Left lung (tissue), 4 donors: ENCODE measurements at regions not wholly inside any gene's neighbourhood (a gene's known extent, or its start where the extent isn't known, plus 50 kb on each side); places are given as distances from the start of the nearest gene placed in this dataset.

Source experiments
- ATAC-seq: fragments of 200-7000 bp; cut with Tn5 transposase; one replicate; pipeline ENCODE4 v1.9.1; 2020; ENCODE audit warnings: moderate library complexity
- DNase-seq, 4 donors: peaks; one replicate each; pipeline ENCODE4 v3.0.0-alpha.2; 2013 to 2020
- H3K27ac ChIP-seq, 2 donors: fragments of 200-600 bp; sonication (generic) in 1 of 2; one replicate each; pipeline versions ENCODE4 v1.5.0 to v1.8.0; 2020 to 2021
- H3K27me3 ChIP-seq, 2 donors: fragments of 200-600 bp; sonication (generic) in 1 of 2; one replicate each; pipeline versions ENCODE4 v1.5.0 to v1.8.0; 2020 to 2021
- H3K36me3 ChIP-seq, 2 donors: fragments of 200-600 bp; sonication (generic) in 1 of 2; one replicate each; pipeline versions ENCODE4 v1.5.0 to v1.8.0; 2020 to 2021
- H3K4me1 ChIP-seq, 2 donors: fragments of 200-600 bp; one replicate each; pipeline ENCODE4 v1.8.0; 2021
- H3K4me3 ChIP-seq, 2 donors: fragments of 200-600 bp; sonication (generic) in 1 of 2; one replicate each; pipeline versions ENCODE4 v1.5.0 to v1.8.0; 2020 to 2021; ENCODE audit warnings: mild to moderate bottlenecking in 1 of 2
- H3K9me3 ChIP-seq, 2 donors: fragments of 200-600 bp; sonication (generic) in 1 of 2; one replicate each; pipeline versions ENCODE4 v1.5.0 to v1.8.0; 2020 to 2021
- intact Hi-C, 2 donors: fragments of 100-400 bp; cut with DNase I; formaldehyde crosslinking; loops; one replicate each; pipeline versions ENCODE4 v1.11.2 to v1.14.2; 2022
- TF ChIP-seq, protein P1 (sequence below), 2 donors: fragments of 200-600 bp; sonication (generic) in 1 of 2; IDR thresholded peaks; one replicate each; pipeline versions ENCODE4 v1.5.0 to v1.8.0; 2021; ENCODE audit warnings: antibody characterized with exemption in 2 of 2
- donor health status: DM: no; HTN: yes; CAD: no.
- donor health status: DM: no; HTN: no; CAD: no.

- DNase-seq, result no peak
- intact Hi-C loops, result no loop called here
These were observed 193.7 kb downstream of the TTC39B start for GRCh38 chr9:15113288-15113687.

DNA sequence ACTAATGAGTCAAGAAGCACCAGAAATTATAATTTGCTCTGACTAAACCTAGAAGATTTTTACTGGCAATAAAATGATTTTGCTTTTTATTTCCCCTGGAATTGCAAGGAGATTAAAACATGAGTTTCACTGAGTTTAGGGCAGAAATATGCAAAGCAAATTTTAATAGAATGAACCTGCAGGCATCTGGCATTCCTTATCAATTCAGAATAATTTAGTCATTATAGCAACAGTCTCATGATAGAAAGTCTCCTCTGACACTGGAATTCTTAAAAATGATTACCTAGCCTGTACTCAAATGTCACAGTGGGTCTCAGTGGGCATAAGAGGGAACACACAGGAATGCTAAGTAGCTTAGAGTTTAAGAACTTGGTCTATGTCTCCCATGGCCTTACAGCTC, 195.9 kb downstream of the TTC39B start:
- ATAC-seq, result no peak
- intact Hi-C loops, result no loop called here

More at GRCh38 chr9:15113288-15113687, 193.7 kb downstream of the TTC39B start:
- no peaks in the 10 kb centered on the region for H3K4me1 ChIP-seq
- H3K9me3 ChIP-seq, result no peaks in the 10 kb centered on the region
- no peak overlapping the region for H3K4me3 ChIP-seq
- no peak overlapping the region for H3K27ac ChIP-seq
- no peak for ATAC-seq
- peaks cover 0 to 5% of the 10 kb centered on the region in 2 donors for H3K27me3 ChIP-seq
- TF ChIP-seq, protein P1, sequence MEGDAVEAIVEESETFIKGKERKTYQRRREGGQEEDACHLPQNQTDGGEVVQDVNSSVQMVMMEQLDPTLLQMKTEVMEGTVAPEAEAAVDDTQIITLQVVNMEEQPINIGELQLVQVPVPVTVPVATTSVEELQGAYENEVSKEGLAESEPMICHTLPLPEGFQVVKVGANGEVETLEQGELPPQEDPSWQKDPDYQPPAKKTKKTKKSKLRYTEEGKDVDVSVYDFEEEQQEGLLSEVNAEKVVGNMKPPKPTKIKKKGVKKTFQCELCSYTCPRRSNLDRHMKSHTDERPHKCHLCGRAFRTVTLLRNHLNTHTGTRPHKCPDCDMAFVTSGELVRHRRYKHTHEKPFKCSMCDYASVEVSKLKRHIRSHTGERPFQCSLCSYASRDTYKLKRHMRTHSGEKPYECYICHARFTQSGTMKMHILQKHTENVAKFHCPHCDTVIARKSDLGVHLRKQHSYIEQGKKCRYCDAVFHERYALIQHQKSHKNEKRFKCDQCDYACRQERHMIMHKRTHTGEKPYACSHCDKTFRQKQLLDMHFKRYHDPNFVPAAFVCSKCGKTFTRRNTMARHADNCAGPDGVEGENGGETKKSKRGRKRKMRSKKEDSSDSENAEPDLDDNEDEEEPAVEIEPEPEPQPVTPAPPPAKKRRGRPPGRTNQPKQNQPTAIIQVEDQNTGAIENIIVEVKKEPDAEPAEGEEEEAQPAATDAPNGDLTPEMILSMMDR (IDR thresholded peaks at IDR 0.05), result no peak
- H3K36me3 ChIP-seq, result no peaks in the 10 kb centered on the region

GRCh38 chr9:15104826-15105420, 194.7 kb upstream of the FREM1 start:
- no peak overlapping the region for H3K4me3 ChIP-seq
- no peaks in the 10 kb centered on the region for H3K36me3 ChIP-seq
- no peak for DNase-seq
- H3K27me3 ChIP-seq, result no peaks in the 10 kb centered on the region
- intact Hi-C loops, result no loop called here
- no peaks in the 10 kb centered on the region for H3K4me1 ChIP-seq
- H3K27ac ChIP-seq, result no peak overlapping the region
- H3K9me3 ChIP-seq, result no peaks in the 10 kb centered on the region
- TF ChIP-seq, protein P1 (IDR thresholded peaks at IDR 0.05), result peak; percentile 55 to 62
- ATAC-seq, result peak; percentile 91

More for the DNA sequence above, 195.9 kb downstream of the TTC39B start:
- Histone ChIP-seq H3K27me3 (peaks cover 0 to under 1% of the 10 kb centered on the region in 2 donors), H3K4me3 (no peak overlapping the region), H3K36me3 (no peaks in the 10 kb centered on the region), H3K4me1 (no peaks in the 10 kb centered on the region), H3K27ac (no peak overlapping the region), H3K9me3 (no peaks in the 10 kb centered on the region)
- no peak for DNase-seq
- TF ChIP-seq, protein P1 (IDR thresholded peaks at IDR 0.05), result no peak

- no peaks in the 10 kb centered on the region for H3K36me3 ChIP-seq
- no peak for DNase-seq
- H3K27ac ChIP-seq, result no peak overlapping the region
- no peaks in the 10 kb centered on the region for H3K27me3 ChIP-seq
- TF ChIP-seq, protein P1 (IDR thresholded peaks at IDR 0.05), result no peak
- intact Hi-C loops, result no loop called here
- no peaks in the 10 kb centered on the region for H3K4me1 ChIP-seq
- H3K9me3 ChIP-seq, result no peaks in the 10 kb centered on the region
- ATAC-seq, result no peak
- no peak overlapping the region for H3K4me3 ChIP-seq
These were observed 193.1 kb upstream of the FREM1 start for GRCh38 chr9:15103290-15103689.

- TF ChIP-seq, protein P1 (IDR thresholded peaks at IDR 0.05), result no peak
- Histone ChIP-seq H3K9me3 (no peaks in the 10 kb centered on the region), H3K27ac (no peak overlapping the region), H3K36me3 (no peaks in the 10 kb centered on the region), H3K27me3 (no peaks in the 10 kb centered on the region), H3K4me1 (no peaks in the 10 kb centered on the region), H3K4me3 (no peak overlapping the region)
- intact Hi-C loops, result no loop called here
- ATAC-seq (no peak), DNase-seq (peak in 2 of 4 donors; percentile 84 to 91)
These were observed 190.9 kb upstream of the FREM1 start for GRCh38 chr9:15101095-15101494.
